ENCODE measurements at regions not wholly inside any gene's neighbourhood (a gene's known extent, or its start where the extent isn't known, plus 50 kb on each side); places are given as distances from the start of the nearest gene placed in this dataset.

GRCh38 chr7:7127773-7128172, 54.6 kb upstream of the C1GALT1 start:
- TF ChIP-seq POLR2A (IDR thresholded peaks at IDR 0.05; ENCODE audit: control extremely low read depth in 1 of 2, low read depth in 2 of 2, low read length in 2 of 2) (no peak), CTCF (IDR thresholded peaks at IDR 0.05; ENCODE audit: control extremely low read depth in 1 of 3, insufficient read depth in 1 of 3, low read depth in 1 of 3, low read length in 3 of 3) (no peak), HDAC2 (IDR thresholded peaks at IDR 0.05; ENCODE audit: borderline replicate concordance in 1 of 2, low read depth in 2 of 2, low read length in 2 of 2) (no peak)
